ENCODE measurements at regions not wholly inside any gene's neighbourhood (a gene's known extent, or its start where the extent isn't known, plus 50 kb on each side); places are given as distances from the start of the nearest gene placed in this dataset.

- H3K27me3 ChIP-seq = no peaks in the 10 kb centered on the region
- intact Hi-C loops (cut with DNase I; ENCODE audit: low total_unique reads) = no loop called here
- no peak overlapping the region for H3K4me3 ChIP-seq
- no peak overlapping the region for H3K27ac ChIP-seq
- DNase-seq = no peak
- TF ChIP-seq POLR2A (IDR thresholded peaks at IDR 0.05) (no peak), CTCF (IDR thresholded peaks at IDR 0.05) (no peak)
- no peaks in the 10 kb centered on the region for H3K36me3 ChIP-seq
- no peaks in the 10 kb centered on the region for H3K4me1 ChIP-seq
- no peaks in the 10 kb centered on the region for H3K9me3 ChIP-seq
Measured at GRCh38 chr12:118813778-118814357, 167.5 kb upstream of the SRRM4 start.

- H3K9me3 ChIP-seq = no peaks in the 10 kb centered on the region
- H3K4me1 ChIP-seq = no peaks in the 10 kb centered on the region
- DNase-seq = no peak
- intact Hi-C loops (cut with DNase I; ENCODE audit: low total_unique reads) = no loop called here
- no peak overlapping the region for H3K27ac ChIP-seq
- H3K36me3 ChIP-seq = no peaks in the 10 kb centered on the region
- TF ChIP-seq POLR2A (IDR thresholded peaks at IDR 0.05) (no peak), CTCF (IDR thresholded peaks at IDR 0.05) (no peak)
- no peak overlapping the region for H3K4me3 ChIP-seq
- no peaks in the 10 kb centered on the region for H3K27me3 ChIP-seq
Measured at GRCh38 chr12:118816296-118816695, 165.0 kb upstream of the SRRM4 start.

GRCh38 chr12:118821386-118821925 is 159.9 kb upstream of the SRRM4 start:
- intact Hi-C loops (cut with DNase I; ENCODE audit: low total_unique reads) = no loop called here
- no peak overlapping the region for H3K4me3 ChIP-seq
- TF ChIP-seq CTCF (IDR thresholded peaks at IDR 0.05) (no peak), POLR2A (IDR thresholded peaks at IDR 0.05) (no peak)
- DNase-seq = no peak
- H3K27me3 ChIP-seq = no peaks in the 10 kb centered on the region
- no peaks in the 10 kb centered on the region for H3K9me3 ChIP-seq
- H3K27ac ChIP-seq = no peak overlapping the region
- no peaks in the 10 kb centered on the region for H3K4me1 ChIP-seq
- H3K36me3 ChIP-seq = no peaks in the 10 kb centered on the region

- Histone ChIP-seq H3K4me3 (no peak overlapping the region), H3K4me1 (no peaks in the 10 kb centered on the region), H3K27me3 (no peaks in the 10 kb centered on the region), H3K36me3 (no peaks in the 10 kb centered on the region), H3K27ac (no peak overlapping the region), H3K9me3 (no peaks in the 10 kb centered on the region)
- intact Hi-C loops (cut with DNase I; ENCODE audit: low total_unique reads) = no loop called here
- TF ChIP-seq POLR2A (IDR thresholded peaks at IDR 0.05) (no peak), CTCF (IDR thresholded peaks at IDR 0.05) (no peak)
- no peak for DNase-seq
Measured at GRCh38 chr12:118822512-118822911, 158.8 kb upstream of the SRRM4 start.

- Histone ChIP-seq H3K27ac (no peak overlapping the region), H3K36me3 (no peaks in the 10 kb centered on the region), H3K9me3 (no peaks in the 10 kb centered on the region), H3K4me1 (no peaks in the 10 kb centered on the region), H3K27me3 (no peaks in the 10 kb centered on the region), H3K4me3 (no peak overlapping the region)
- intact Hi-C loops (cut with DNase I; ENCODE audit: low total_unique reads) = no loop called here
- no peak for DNase-seq
- TF ChIP-seq POLR2A (IDR thresholded peaks at IDR 0.05) = no peak
- TF ChIP-seq CTCF (IDR thresholded peaks at IDR 0.05) = no peak
Measured at GRCh38 chr12:118827047-118827446, 154.3 kb upstream of the SRRM4 start.

Data from uterus (tissue), 3 donors.